IPS DF 4.7 (cell line): ENCODE measurements at regions not wholly inside any gene's neighbourhood (a gene's known extent, or its start where the extent isn't known, plus 50 kb on each side); places are given as distances from the start of the nearest gene placed in this dataset.

Experiments
- DNase-seq: peaks from one replicate; pipeline ENCODE4 v3.0.0-alpha.2; 2013; ENCODE audit warnings: low spot score; ENCODE audit errors: extremely low read depth

GRCh38 chr4:89604951-89605350 lies 232.0 kb downstream of the SNCA start:
- no peak for DNase-seq

DNA sequence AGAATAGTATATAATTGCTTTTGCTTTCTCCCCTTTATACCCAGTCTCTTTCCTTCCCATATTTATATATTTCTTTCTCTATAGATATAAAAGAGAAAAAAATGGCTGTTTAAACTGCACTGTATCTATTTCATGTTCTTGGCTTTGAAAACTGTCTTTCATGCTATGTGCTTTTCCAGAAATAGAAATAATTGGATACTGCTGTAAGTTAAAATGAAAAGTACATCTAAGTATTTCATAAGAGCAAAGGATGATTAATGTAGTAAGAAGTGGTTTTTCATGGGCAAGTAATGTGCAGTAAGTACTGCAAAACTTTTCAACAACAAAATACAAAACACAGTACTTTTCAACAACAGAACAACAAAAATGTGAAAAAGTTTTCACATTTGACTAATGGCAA lies 237.9 kb downstream of the SNCA start:
- DNase-seq = no peak

GRCh38 chr4:89598602-89599001 lies 238.4 kb downstream of the SNCA start:
- DNase-seq = peak; percentile 3

DNA sequence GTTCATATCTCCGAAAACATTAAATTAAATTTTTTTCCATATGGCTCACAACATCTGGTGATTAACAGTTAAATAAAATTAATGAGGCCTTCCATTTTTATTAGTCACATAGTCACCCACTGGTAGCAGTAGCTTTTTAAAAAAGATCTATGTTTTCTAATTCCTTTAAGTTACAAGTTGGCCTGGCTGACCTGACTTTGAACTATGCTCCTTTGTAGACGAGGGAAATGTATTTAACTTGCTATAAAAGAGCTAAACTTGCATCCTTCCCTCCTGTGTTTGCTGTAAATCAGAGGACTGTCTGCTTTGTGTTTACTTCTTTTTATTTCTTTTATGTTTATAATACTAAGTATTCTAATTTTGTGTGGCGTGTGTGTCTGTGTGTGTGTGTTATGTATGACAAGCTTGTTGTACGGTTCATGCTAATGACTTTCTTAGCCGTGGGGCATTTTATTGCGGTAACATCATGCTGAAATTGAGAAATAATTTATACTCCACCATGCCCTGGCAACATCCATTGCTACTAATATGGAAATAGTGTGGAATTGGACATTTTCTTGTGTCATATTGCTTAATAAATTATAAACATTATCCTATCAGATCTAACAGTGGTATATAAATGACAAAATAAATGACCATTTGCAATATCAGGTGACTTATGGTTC lies 241.7 kb downstream of the SNCA start:
- DNase-seq = no peak

GRCh38 chr4:89590128-89590527 lies 246.8 kb downstream of the SNCA start:
- no peak for DNase-seq

DNA sequence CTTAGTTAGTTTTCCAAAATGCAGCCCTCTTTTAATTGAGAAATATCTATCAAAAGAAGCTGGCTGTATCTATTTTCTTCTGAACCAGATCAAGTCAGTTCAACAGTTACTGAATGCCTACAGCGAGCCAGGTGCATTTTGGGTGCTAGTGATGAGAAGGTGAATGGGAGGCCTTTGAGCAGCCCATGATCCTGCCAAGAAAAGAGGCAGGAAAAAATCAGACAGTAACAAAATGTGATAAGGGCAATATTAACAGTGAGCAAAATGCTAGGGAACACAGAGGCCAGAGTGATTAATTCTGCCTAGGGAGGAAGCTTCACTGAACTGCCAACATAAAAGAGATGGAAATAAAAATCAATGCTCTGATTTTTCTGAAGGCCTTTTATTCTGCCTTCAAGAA lies 248.5 kb downstream of the SNCA start:
- no peak for DNase-seq

DNA sequence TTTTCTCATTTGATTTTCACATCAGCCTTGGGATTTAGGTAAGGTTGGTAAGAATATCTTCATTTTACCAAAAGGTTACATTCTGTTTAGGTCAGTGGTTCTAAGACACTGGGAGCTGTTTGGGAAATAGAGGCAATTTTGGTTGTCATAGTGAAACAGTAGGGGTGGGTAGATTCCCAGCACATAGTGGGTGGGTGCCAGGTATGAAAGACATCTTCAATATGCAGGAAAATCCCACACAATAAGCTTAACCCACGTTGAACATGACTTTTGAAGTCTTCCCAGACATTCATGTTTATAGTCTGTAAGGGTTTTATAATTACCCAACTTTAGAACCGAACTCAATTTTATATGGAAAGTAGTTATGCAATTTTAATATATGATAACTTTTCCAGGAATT lies 249.6 kb downstream of the SNCA start:
- no peak for DNase-seq

GRCh38 chr4:89586864-89587263 lies 250.1 kb downstream of the SNCA start:
- DNase-seq = no peak

DNA sequence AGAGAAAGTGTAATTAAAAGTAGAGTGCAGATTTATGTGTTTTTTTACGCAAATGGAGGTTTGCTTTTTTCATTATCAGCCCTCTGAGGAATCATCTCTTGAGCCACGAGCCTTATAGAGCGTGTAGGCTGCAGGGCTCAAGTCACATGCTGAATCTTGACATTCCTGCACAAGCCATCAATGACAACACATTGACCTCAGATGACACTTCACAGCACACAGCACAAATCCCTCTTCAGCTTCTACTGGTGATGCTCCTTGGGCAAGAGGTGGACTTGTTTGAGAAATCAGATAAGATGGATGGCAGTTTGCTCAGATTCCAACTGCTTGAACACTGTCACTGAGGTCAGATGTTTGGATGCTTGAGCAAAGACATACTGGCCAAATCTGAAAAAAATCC lies 250.6 kb downstream of the SNCA start:
- DNase-seq = no peak

GRCh38 chr4:89582756-89583505 lies 254.0 kb downstream of the SNCA start:
- no peak for DNase-seq

GRCh38 chr4:89579771-89580170 lies 257.2 kb downstream of the SNCA start:
- DNase-seq = no peak

DNA sequence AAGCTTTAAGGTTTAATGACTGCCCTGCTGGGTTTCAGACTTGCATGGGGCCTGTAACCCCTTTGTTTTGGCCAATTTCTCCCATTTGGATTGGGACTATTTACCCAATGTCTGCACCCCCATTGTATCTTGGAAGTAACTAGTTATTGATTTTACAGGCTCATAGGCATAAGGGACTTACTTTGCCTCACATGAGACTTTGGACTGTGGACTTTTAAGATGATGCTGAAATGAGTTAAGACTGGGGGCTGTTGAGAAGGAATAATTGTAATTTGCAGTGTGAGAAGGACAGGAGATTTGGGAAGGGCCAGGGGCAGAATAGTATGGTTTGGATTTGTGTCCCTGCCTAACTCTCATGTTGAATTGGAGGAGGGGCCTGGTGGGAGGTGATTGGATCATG lies 260.7 kb downstream of the SNCA start:
- DNase-seq = no peak

GRCh38 chr4:89575840-89576239 lies 261.1 kb downstream of the SNCA start:
- no peak for DNase-seq

GRCh38 chr4:89574176-89574575 lies 262.8 kb downstream of the SNCA start:
- no peak for DNase-seq

DNA sequence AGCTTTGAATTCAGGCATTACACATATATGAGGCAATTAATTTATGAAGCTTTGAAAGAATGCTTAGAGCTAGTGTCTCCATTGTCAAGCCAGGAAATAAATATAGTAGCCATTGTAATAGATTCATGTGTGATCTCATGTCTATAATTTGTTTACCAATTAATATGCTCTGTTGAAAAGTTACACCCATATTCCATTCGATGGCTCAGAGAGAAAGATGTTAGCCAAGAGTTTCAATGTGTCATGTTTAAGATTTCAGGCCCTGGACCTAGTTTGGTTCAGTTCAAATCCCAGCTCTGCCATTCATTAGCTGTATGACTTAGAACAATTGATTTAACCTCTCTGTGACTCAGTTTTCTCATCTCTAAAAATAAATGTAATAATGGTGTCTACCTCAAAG lies 263.3 kb downstream of the SNCA start:
- no peak for DNase-seq

GRCh38 chr4:89572224-89572858 lies 264.6 kb downstream of the SNCA start:
- DNase-seq = no peak

DNA sequence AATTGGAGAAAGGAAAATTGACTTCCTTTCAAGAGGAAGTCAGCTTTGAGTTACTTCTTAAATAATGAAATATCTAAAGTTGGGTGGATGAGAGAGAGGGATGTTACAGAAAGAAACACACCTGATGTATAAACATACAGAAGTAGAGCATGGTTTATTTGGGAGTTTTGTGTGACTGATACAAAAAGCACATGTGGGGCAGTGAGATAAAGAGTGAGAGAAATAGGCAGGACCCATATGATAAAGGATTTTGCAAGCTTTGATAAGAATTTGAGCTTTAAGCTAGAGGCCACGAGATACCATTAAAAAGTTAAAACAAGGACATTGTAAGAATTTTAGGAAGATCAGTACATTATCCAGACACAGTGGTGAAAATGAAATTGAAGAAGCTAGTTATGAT lies 263.3 kb upstream of the GPRIN3 start:
- DNase-seq = no peak

- no peak for DNase-seq
Observed at GRCh38 chr4:89567936-89568335, 260.3 kb upstream of the GPRIN3 start.

DNA sequence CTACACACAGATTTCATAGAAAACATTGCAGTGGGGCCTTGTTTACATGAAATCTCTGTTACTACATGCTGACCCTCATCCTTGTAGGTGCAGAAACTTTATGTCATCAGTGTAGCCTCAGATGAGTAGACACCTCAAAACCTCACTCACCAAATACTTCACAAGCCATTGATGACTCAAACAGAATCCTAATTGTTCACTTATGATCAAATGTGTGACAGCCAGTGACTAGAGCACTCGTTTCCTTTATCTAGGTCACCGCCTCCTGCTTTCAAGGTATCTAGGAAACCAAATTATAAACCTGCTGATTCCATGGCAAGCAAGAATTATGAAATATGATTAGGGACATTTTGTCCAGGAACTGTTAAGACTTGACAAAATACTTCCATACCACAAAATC lies 255.8 kb upstream of the GPRIN3 start:
- DNase-seq = no peak

GRCh38 chr4:89562746-89563145 lies 255.1 kb upstream of the GPRIN3 start:
- no peak for DNase-seq

DNA sequence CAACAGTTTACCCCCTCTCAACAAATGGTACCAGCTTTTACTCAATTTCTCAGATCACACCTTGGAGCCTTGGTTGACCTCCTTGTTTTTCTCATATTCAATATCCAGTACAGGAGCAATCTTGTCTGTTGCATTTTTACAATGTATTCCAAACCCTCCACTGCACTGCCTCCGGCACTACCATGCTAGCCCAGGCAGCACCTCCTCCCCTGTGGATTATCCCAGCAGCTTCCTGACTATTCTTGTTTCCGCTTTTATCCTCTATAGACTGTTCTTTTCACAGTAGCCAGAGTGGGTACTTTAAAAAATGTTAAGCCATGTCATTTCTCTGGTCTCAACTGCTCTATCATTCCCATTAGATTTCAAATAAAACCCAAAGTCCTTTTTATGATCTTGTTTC lies 253.4 kb upstream of the GPRIN3 start:
- DNase-seq = no peak

GRCh38 chr4:89558147-89558546 lies 250.5 kb upstream of the GPRIN3 start:
- DNase-seq = no peak
